HG03139 (cell line): ENCODE measurements at regions not wholly inside any gene's neighbourhood (a gene's known extent, or its start where the extent isn't known, plus 50 kb on each side); places are given as distances from the start of the nearest gene placed in this dataset.

ENCODE experiments used
- ATAC-seq: cut with Tn5 transposase; IDR thresholded peaks from one replicate; pipeline ENCODE4 v1.9.1; 2021; ENCODE audit not compliant: unreplicated experiment

- no peak for ATAC-seq
These were observed 538.0 kb upstream of the CAMK1G start for GRCh38 chr1:209045331-209046057.

- ATAC-seq = no peak
These were observed 537.5 kb upstream of the CAMK1G start for GRCh38 chr1:209046058-209046417.

- ATAC-seq = no peak
These were observed 536.6 kb upstream of the CAMK1G start for GRCh38 chr1:209046935-209047334.

GRCh38 chr1:209048941-209049669, 534.4 kb upstream of the CAMK1G start:
- ATAC-seq = no peak

- ATAC-seq = no peak
These were observed 531.9 kb upstream of the CAMK1G start for GRCh38 chr1:209051570-209051969.

- no peak for ATAC-seq
These were observed 529.9 kb upstream of the CAMK1G start for GRCh38 chr1:209053587-209053986.

- ATAC-seq = no peak
These were observed 526.4 kb upstream of the CAMK1G start for GRCh38 chr1:209057083-209057482.

- no peak for ATAC-seq
These were observed 525.6 kb upstream of the CAMK1G start for GRCh38 chr1:209057901-209058300.

GRCh38 chr1:209059376-209059775, 524.1 kb upstream of the CAMK1G start:
- ATAC-seq = no peak

GRCh38 chr1:209059981-209060380, 523.5 kb upstream of the CAMK1G start:
- no peak for ATAC-seq

- no peak for ATAC-seq
These were observed 521.4 kb upstream of the CAMK1G start for GRCh38 chr1:209062081-209062620.

GRCh38 chr1:209062863-209063262, 520.7 kb upstream of the CAMK1G start:
- ATAC-seq = no peak

- no peak for ATAC-seq
These were observed 519.5 kb upstream of the CAMK1G start for GRCh38 chr1:209063767-209064659.

GRCh38 chr1:209064850-209065706, 518.4 kb upstream of the CAMK1G start:
- ATAC-seq = no peak

GRCh38 chr1:209072481-209072880, 511.0 kb upstream of the CAMK1G start:
- no peak for ATAC-seq

GRCh38 chr1:209073879-209074278, 509.6 kb upstream of the CAMK1G start:
- no peak for ATAC-seq

- no peak for ATAC-seq
These were observed 508.8 kb upstream of the CAMK1G start for GRCh38 chr1:209074575-209075250.

GRCh38 chr1:209076688-209077087, 506.8 kb upstream of the CAMK1G start:
- peak; percentile 58 for ATAC-seq

GRCh38 chr1:209080170-209080781, 503.2 kb upstream of the CAMK1G start:
- no peak for ATAC-seq
